Gastroesophageal sphincter (tissue), 4 donors: ENCODE measurements at regions not wholly inside any gene's neighbourhood (a gene's known extent, or its start where the extent isn't known, plus 50 kb on each side); places are given as distances from the start of the nearest gene placed in this dataset.

ENCODE experiments used
- ATAC-seq: fragments of 150-250 bp; one replicate; pipeline ENCODE4 v1.9.1; 2016; ENCODE audit warnings: mild to moderate bottlenecking, moderate library complexity
- H3K27ac ChIP-seq, 4 donors: fragments of 200-600 bp; sonication (generic) in 3 of 4; 1 replicate in 3 of 4; 2 replicates in 1 of 4; pipeline ENCODE4 v1.5.1; 2016 to 2019
- H3K27me3 ChIP-seq: fragments of 200-600 bp; sonication (generic); one replicate; pipeline ENCODE4 v1.5.1; 2019
- H3K36me3 ChIP-seq, 2 donors: fragments of 200-600 bp; sonication (generic); one replicate each; pipeline ENCODE4 v1.5.1; 2019; ENCODE audit warnings: control low read depth in 1 of 2
- H3K4me1 ChIP-seq, 3 donors: fragments of 200-600 bp; sonication (generic); 1 replicate in 2 of 3; 2 replicates in 1 of 3; pipeline ENCODE4 v1.5.1; 2016 to 2019; ENCODE audit warnings: control low read depth in 2 of 3
- H3K4me3 ChIP-seq, 2 donors: fragments of 200-600 bp; sonication (generic); one replicate each; pipeline ENCODE4 v1.5.1; 2019; ENCODE audit warnings: mild to moderate bottlenecking in 1 of 2, moderate library complexity in 1 of 2
- H3K9me3 ChIP-seq, 3 donors: fragments of 200-600 bp; sonication (generic); one replicate each; pipeline ENCODE4 v1.5.1; 2017 to 2019; ENCODE audit warnings: control low read depth in 2 of 3
- CTCF ChIP-seq, 4 experiments: fragments of 200-600 bp in 2 of 4; fragments of 450-650 bp in 2 of 4; sonication (generic) in 1 of 4; IDR thresholded peaks; one replicate each; pipeline ENCODE4 v1.5.1; 2017 to 2019; ENCODE audit warnings: antibody characterized with exemption in 4 of 4, mild to moderate bottlenecking in 2 of 4, moderate library complexity in 2 of 4
- EP300 ChIP-seq: sonication (generic); formaldehyde crosslinking; IDR thresholded peaks from one replicate; pipeline ENCODE4 v1.6.1; 2017; ENCODE audit warnings: antibody characterized with exemption, mild to moderate bottlenecking
- POLR2A ChIP-seq, 2 donors: fragments of 450-650 bp; IDR thresholded peaks; one replicate each; pipeline ENCODE4 v1.6.1; 2017; ENCODE audit warnings: antibody characterized with exemption in 2 of 2, mild to moderate bottlenecking in 2 of 2, moderate library complexity in 1 of 2
- POLR2AphosphoS5 ChIP-seq: sonication (generic); formaldehyde crosslinking; IDR thresholded peaks from one replicate; pipeline ENCODE4 v1.6.1; 2017; ENCODE audit warnings: antibody characterized with exemption
- WGBS, 2 donors: methylation state at CpG; one replicate each; pipeline ENCODE4 v1.1.5; 2018; ENCODE audit warnings: low coverage in 1 of 2; 5-methylcytosine and 5-hydroxymethylcytosine counted together

GRCh38 chr4:174036576-174036975 lies 246.9 kb downstream of the FBXO8 start:
- H3K36me3 ChIP-seq, result no peaks in the 10 kb centered on the region
- H3K9me3 ChIP-seq, result no peaks in the 10 kb centered on the region
- no peak overlapping the region for H3K27ac ChIP-seq
- 90 to 94% methylated on average over 4 of the region's 4 CpGs for WGBS, 2 donors
- H3K27me3 ChIP-seq, result no peaks in the 10 kb centered on the region
- H3K4me3 ChIP-seq, result no peak overlapping the region
- no peaks in the 10 kb centered on the region for H3K4me1 ChIP-seq
- TF ChIP-seq POLR2A (IDR thresholded peaks at IDR 0.05) (no peak), CTCF (IDR thresholded peaks at IDR 0.05) (no peak), POLR2AphosphoS5 (no peak), EP300 (no peak)
- no peak for ATAC-seq

DNA sequence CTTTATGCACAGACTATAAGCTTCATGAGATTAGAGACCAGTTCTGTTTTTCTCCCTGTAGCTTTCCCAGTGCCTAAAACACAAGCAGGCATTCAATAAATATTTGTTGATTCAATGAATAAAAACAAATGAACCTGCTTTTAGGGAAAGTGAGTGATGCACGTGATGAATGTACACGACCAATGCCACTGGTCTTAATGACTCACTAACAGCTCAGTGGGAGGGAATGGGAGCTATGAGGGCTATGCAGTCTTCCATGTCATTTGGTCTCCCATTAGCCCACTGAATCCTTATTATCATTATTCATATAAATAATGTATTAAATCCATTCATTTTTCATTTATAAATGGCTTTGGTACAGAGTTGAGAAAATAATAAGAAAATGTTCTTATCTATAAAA lies 247.4 kb downstream of the FBXO8 start:
- Histone ChIP-seq H3K4me1 (no peaks in the 10 kb centered on the region), H3K4me3 (no peak overlapping the region), H3K36me3 (no peaks in the 10 kb centered on the region), H3K9me3 (no peaks in the 10 kb centered on the region), H3K27ac (no peak overlapping the region), H3K27me3 (no peaks in the 10 kb centered on the region)
- WGBS, 2 donors, result 54% methylated on average over 2 of the region's 2 CpGs; no CpG with 5 or more reads in 1 of the 2 donors
- ATAC-seq, result no peak
- TF ChIP-seq CTCF (IDR thresholded peaks at IDR 0.05) (no peak), POLR2A (IDR thresholded peaks at IDR 0.05) (no peak), POLR2AphosphoS5 (no peak), EP300 (no peak)

GRCh38 chr4:174023641-174024040 lies 259.8 kb downstream of the FBXO8 start:
- Histone ChIP-seq H3K27me3 (no peaks in the 10 kb centered on the region), H3K4me3 (no peak overlapping the region), H3K4me1 (no peaks in the 10 kb centered on the region), H3K9me3 (no peaks in the 10 kb centered on the region), H3K36me3 (no peaks in the 10 kb centered on the region), H3K27ac (no peak overlapping the region)
- TF ChIP-seq CTCF (IDR thresholded peaks at IDR 0.05) (no peak), POLR2AphosphoS5 (no peak), POLR2A (IDR thresholded peaks at IDR 0.05) (no peak), EP300 (no peak)
- 71 to 100% methylated on average over 1 of the region's 2 CpGs for WGBS, 2 donors
- ATAC-seq, result no peak

DNA sequence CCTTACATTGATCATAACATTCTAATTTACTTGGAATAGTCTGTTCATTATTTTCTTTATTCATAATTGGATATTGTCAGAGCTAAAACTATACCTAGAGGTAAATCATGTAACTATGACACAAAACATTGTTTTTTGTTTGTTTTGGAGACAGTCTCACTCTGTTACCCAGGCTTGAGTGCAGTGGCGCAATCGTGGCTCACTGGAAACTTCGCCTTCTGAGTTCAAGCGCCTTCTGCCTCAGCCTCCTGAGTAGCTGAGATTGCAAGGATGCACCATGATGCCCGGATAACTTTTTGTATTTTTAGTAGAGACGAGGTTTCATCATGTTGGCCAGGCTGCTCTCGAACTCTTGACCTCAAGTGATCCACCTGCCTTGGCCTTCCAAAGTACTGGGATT lies 265.2 kb downstream of the FBXO8 start:
- TF ChIP-seq EP300, result no peak
- H3K4me3 ChIP-seq, result no peak overlapping the region
- H3K27me3 ChIP-seq, result no peaks in the 10 kb centered on the region
- ATAC-seq, result no peak
- no peaks in the 10 kb centered on the region for H3K36me3 ChIP-seq
- H3K9me3 ChIP-seq, result no peaks in the 10 kb centered on the region
- no peak overlapping the region for H3K27ac ChIP-seq
- 83% methylated on average over 7 of the region's 7 CpGs; no CpG with 5 or more reads in 1 of the 2 donors for WGBS, 2 donors
- no peaks in the 10 kb centered on the region for H3K4me1 ChIP-seq

- no peaks in the 10 kb centered on the region for H3K9me3 ChIP-seq
- no peak overlapping the region for H3K27ac ChIP-seq
- H3K4me3 ChIP-seq, result no peak overlapping the region
- no peaks in the 10 kb centered on the region for H3K4me1 ChIP-seq
- TF ChIP-seq POLR2AphosphoS5 (no peak), POLR2A (IDR thresholded peaks at IDR 0.05) (no peak), CTCF (IDR thresholded peaks at IDR 0.05) (no peak), EP300 (no peak)
- ATAC-seq, result no peak
- WGBS, 2 donors, result 50 to 74% methylated on average over 2 of the region's 2 CpGs
- no peaks in the 10 kb centered on the region for H3K27me3 ChIP-seq
- H3K36me3 ChIP-seq, result no peaks in the 10 kb centered on the region
Observed at GRCh38 chr4:174016251-174016650, 267.2 kb downstream of the FBXO8 start.

DNA sequence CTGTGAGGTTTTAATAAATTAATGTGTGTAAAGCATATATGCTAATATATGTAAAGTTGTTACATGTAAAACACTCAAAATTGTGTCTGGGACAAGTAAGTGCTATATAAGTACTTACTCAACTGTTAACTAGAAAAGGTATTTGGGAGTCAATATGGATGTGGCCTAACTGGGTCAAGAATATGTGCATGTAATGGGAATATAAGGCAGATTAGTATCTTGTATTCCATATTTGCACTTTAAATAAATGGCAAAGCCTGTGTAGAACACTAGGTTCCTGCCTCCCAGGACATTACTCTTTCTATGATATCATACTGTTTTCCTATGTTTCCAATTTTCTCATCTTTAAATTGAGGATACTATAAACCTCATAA lies 270.6 kb downstream of the FBXO8 start:
- ATAC-seq, result no peak
- H3K4me1 ChIP-seq, result no peaks in the 10 kb centered on the region
- no peak overlapping the region for H3K27ac ChIP-seq
- H3K4me3 ChIP-seq, result no peak overlapping the region
- no peaks in the 10 kb centered on the region for H3K9me3 ChIP-seq
- H3K27me3 ChIP-seq, result no peaks in the 10 kb centered on the region
- H3K36me3 ChIP-seq, result no peaks in the 10 kb centered on the region
- no peak for TF ChIP-seq EP300
- no peak for TF ChIP-seq CTCF (IDR thresholded peaks at IDR 0.05)
